K562 (cell line): ENCODE measurements at regions not wholly inside any gene's neighbourhood (a gene's known extent, or its start where the extent isn't known, plus 50 kb on each side); places are given as distances from the start of the nearest gene placed in this dataset.

Experiments
- ATAC-seq: fragments of 200-7000 bp; cut with Tn5 transposase; 3 replicates; pipeline ENCODE4 v1.9.1; 2020; ENCODE audit warnings: moderate library complexity
- BruUV-seq: library from RNA; stranded (reverse); fragments of 400-500 nt; replicated peaks from 2 replicates; lab custom pipeline; 2021; lab: Mats Ljungman, UMichigan
- CTCF ChIA-PET: fragments of 300-600 bp; formaldehyde crosslinking; extraction: SDS; loops from one replicate; lab custom pipeline; 2021; ENCODE audit warnings: low intra/inter-chr PET ratio; lab: Yijun Ruan, JAX
- POLR2A ChIA-PET: fragments of 300-600, 350-650 bp; sonication (Branson Sonifier 250); formaldehyde crosslinking; extraction: SDS; loops from one replicate; lab custom pipeline; 2021; ENCODE audit warnings: antibody characterized with exemption, inconsistent platforms; lab: Yijun Ruan, JAX
- DNase-seq, 4 experiments: peaks; one replicate each; pipeline versions ENCODE4 v3.0.0 to v3.0.0-alpha.2; 2011 to 2018; ENCODE audit warnings: low spot score in 3 of 4, mixed read lengths in 3 of 4; ENCODE audit errors: extremely low read depth in 1 of 4
- FAIRE-seq: peaks from 2 replicates; lab custom pipeline; 2011; peaks lifted over from hg19 to GRCh38; lab: Jason Lieb, UNC
- H2AFZ ChIP-seq: 2 replicates; pipeline ENCODE4 v1.6.0; 2011; ENCODE audit warnings: low read depth, low read length, control low read depth, inconsistent platforms
- H3K27ac ChIP-seq: fragments of 200-600 bp; 3 replicates; pipeline ENCODE4 v1.8.0; 2011; ENCODE audit warnings: low read depth, mild to moderate bottlenecking, control low read depth, inconsistent platforms, low read length, moderate library complexity, mixed read lengths; ENCODE audit errors: extremely low read depth
- H3K27me3 ChIP-seq, 2 experiments: fragments of 300-600 bp in 1 of 2; 2 replicates in 1 of 2; 3 replicates in 1 of 2; pipeline versions ENCODE4 v1.6.0 to v1.8.0; 2011; ENCODE audit warnings: inconsistent platforms in 2 of 2, low read length in 2 of 2, mild to moderate bottlenecking in 1 of 2, mixed read lengths in 1 of 2, moderate library complexity in 1 of 2; ENCODE audit not compliant: control insufficient read depth in 2 of 2, insufficient read depth in 2 of 2
- H3K36me3 ChIP-seq: fragments of 300-600 bp; 3 replicates; pipeline ENCODE4 v1.8.0; 2011; ENCODE audit warnings: mild to moderate bottlenecking, low read length, inconsistent platforms; ENCODE audit not compliant: control insufficient read depth, insufficient read depth
- H3K4me1 ChIP-seq, 2 experiments: fragments of 200-600 bp in 1 of 2; replicated peaks in 1 of 2; 2 replicates in 1 of 2; 3 replicates in 1 of 2; pipeline versions ENCODE4 v1.5.1 to v1.8.0; 2011; ENCODE audit warnings: inconsistent platforms in 2 of 2, low read length in 2 of 2, mild to moderate bottlenecking in 1 of 2, mixed read lengths in 1 of 2, moderate library complexity in 1 of 2; ENCODE audit not compliant: control insufficient read depth in 2 of 2, insufficient read depth in 2 of 2
- H3K4me2 ChIP-seq: 2 replicates; pipeline ENCODE4 v1.6.1; 2011; ENCODE audit warnings: low read length, control low read depth, inconsistent platforms, mixed read lengths; ENCODE audit not compliant: insufficient read depth
- H3K4me3 ChIP-seq: fragments of 200-600 bp; sonication (generic), shearing (Covaris generic); 2 replicates; pipeline ENCODE4 v1.5.1; 2016; ENCODE audit warnings: control low read depth, inconsistent platforms
- H3K79me2 ChIP-seq: fragments of 200-600 bp; 3 replicates; pipeline ENCODE4 v1.8.0; 2011; ENCODE audit warnings: low read length, inconsistent platforms; ENCODE audit not compliant: control insufficient read depth, insufficient read depth
- H3K9ac ChIP-seq, 2 experiments: 2 replicates each; pipeline versions ENCODE4 v1.6.0 to v1.6.1; 2011; ENCODE audit warnings: low read depth in 2 of 2, low read length in 2 of 2, control low read depth in 1 of 2, inconsistent platforms in 1 of 2, mild to moderate bottlenecking in 1 of 2, mixed read lengths in 1 of 2; ENCODE audit not compliant: insufficient read depth in 1 of 2
- H3K9me1 ChIP-seq: one replicate; pipeline ENCODE4 v1.6.0; 2011; ENCODE audit warnings: inconsistent platforms, mild to moderate bottlenecking, low read length, moderate library complexity; ENCODE audit not compliant: control insufficient read depth, insufficient read depth
- H3K9me3 ChIP-seq: replicated peaks from 2 replicates; pipeline ENCODE4 v1.5.1; 2011; ENCODE audit warnings: low read depth, low read length, inconsistent platforms; ENCODE audit not compliant: control insufficient read depth, insufficient read depth
- H4K20me1 ChIP-seq: replicated peaks from 2 replicates; pipeline ENCODE4 v1.6.1; 2011; ENCODE audit warnings: low read length, inconsistent platforms, mixed read lengths; ENCODE audit not compliant: control insufficient read depth, insufficient read depth
- CBFA2T2 ChIP-seq: fragments of 450-650 bp; conservative IDR thresholded peaks from 2 replicates; pipeline ENCODE4 v1.6.1; 2017; ENCODE audit warnings: mild to moderate bottlenecking
- CHCHD3 ChIP-seq: fragments of 250-450 bp; sonication (Bioruptor Pico); IDR thresholded peaks from 2 replicates; pipeline ENCODE4 v2.1.2; 2022; ENCODE audit warnings: mild to moderate bottlenecking
- ELF1 ChIP-seq: fragments of 200-800 bp; sonication (Bioruptor generic); IDR thresholded peaks from 2 replicates; pipeline ENCODE4 v1.6.1; 2016; ENCODE audit warnings: missing genetic modification characterization, missing compliant biosample characterization
- RAD21 ChIP-seq, 2 experiments: fragments of 250-450 bp in 1 of 2; fragments of 450-650 bp in 1 of 2; sonication (Bioruptor Pico) in 1 of 2; formaldehyde crosslinking in 1 of 2; IDR thresholded peaks in 1 of 2; conservative IDR thresholded peaks in 1 of 2; 2 replicates each; pipeline versions ENCODE4 v1.4.0 to v1.8.0; 2020 to 2022; ENCODE audit warnings: mild to moderate bottlenecking in 2 of 2, moderate library complexity in 1 of 2
- TCF7L2 ChIP-seq: fragments of 150-350 bp; IDR thresholded peaks from 2 replicates; pipeline ENCODE4 v1.6.1; 2016; ENCODE audit warnings: low read depth, mild to moderate bottlenecking, low read length, moderate library complexity
- ZNF347 ChIP-seq: fragments of 450-650 bp; formaldehyde crosslinking; IDR thresholded peaks from 2 replicates; pipeline ENCODE4 v1.4.0; 2020; ENCODE audit warnings: low read depth, mild to moderate bottlenecking, moderate library complexity
- ZNF431 ChIP-seq: sonication (generic); formaldehyde crosslinking; IDR thresholded peaks from 2 replicates; pipeline ENCODE4 v1.8.0; 2022; ENCODE audit warnings: mild to moderate bottlenecking, missing genetic modification reagents
- ZNF76 ChIP-seq: fragments of 250-450 bp; sonication (Bioruptor Pico); IDR thresholded peaks from 2 replicates; pipeline ENCODE4 v1.4.0; 2020; ENCODE audit warnings: mild to moderate bottlenecking, moderate library complexity, borderline replicate concordance
- ZSCAN29 ChIP-seq: fragments of 450-650 bp; IDR thresholded peaks from 2 replicates; pipeline ENCODE4 v1.6.1; 2017
- WGBS: fragments of 100-300 bp; shearing (Covaris generic); methylation state at CpG from one replicate; pipeline ENCODE4 v1.1.6; 2016; ENCODE audit warnings: low coverage, mixed read lengths; ENCODE audit not compliant: insufficient coverage; ENCODE audit errors: missing lambda C conversion rate; 5-methylcytosine and 5-hydroxymethylcytosine counted together
- in situ Hi-C: fragments of 300-500 bp; cut with MboI; formaldehyde crosslinking; loops from 4 replicates; pipeline ENCODE4 v1.15.0; 2018; ENCODE audit warnings: inconsistent platforms, mixed read lengths
- intact Hi-C: fragments of 100-400 bp; cut with micrococcal nuclease; formaldehyde crosslinking; loops from 2 replicates; pipeline ENCODE4 v1.14.2; 2022
- TF ChIP-seq, protein P1 (sequence below): fragments of 250-450 bp; sonication (Bioruptor Pico); IDR thresholded peaks from 2 replicates; pipeline ENCODE4 v1.9.0; 2021; ENCODE audit warnings: mild to moderate bottlenecking
- TF ChIP-seq, protein P2 (sequence below): IDR thresholded peaks from 2 replicates; pipeline ENCODE4 v1.6.1; 2012; ENCODE audit warnings: low read depth, low read length, improper control_type of control experiment, borderline replicate concordance
- TF ChIP-seq, protein P3 (sequence below): sonication (generic); formaldehyde crosslinking; IDR thresholded peaks from 2 replicates; pipeline ENCODE4 v1.8.0; 2022; ENCODE audit warnings: mild to moderate bottlenecking, missing genetic modification reagents

DNA sequence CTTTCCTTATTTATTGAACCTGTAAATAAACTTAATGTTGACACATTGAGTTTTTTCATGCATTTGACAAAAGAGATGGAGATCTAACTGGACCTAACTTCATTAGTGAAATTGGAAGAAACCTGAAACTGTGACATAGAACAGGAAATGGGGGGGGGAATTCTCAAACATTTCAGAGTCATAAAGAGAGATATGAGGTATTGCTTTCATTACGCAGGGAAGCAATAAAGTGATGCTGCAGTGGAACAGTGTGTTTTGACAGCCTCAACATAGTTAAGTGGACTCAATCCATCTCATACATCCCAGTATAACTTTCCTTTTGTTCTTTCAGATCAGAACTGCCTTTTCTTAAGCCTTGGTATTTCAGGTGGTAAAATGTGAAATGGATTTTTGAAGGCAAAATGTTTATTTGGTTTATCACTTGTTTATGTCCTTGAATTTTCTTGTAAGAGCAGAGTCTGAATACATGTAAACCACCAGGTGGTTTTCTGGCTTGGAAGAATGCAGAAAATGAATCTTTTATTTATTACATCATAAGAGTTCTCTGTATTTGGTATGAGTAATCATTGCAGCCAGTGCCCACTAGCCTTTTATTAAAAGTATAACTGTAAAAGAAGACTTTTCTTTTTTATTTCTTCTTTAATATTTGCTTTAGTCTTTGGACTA, 132.5 kb downstream of the ZNF326 start:
- Histone ChIP-seq H4K20me1 (no peaks in the 10 kb centered on the region), H3K4me2 (no peak overlapping the region), H3K9me1 (no peaks in the 10 kb centered on the region), H3K9ac (no peak overlapping the region), H3K4me3 (no peak overlapping the region), H2AFZ (no peak overlapping the region), H3K4me1 (no peaks in the 10 kb centered on the region), H3K9me3 (no peaks in the 10 kb centered on the region), H3K27me3 (0 out of 5 replicates have a peak, but pooled peaks cover 0 to 3% of the 10 kb centered on the region in 2 experiments), H3K79me2 (no peaks in the 10 kb centered on the region), H3K36me3 (no peaks in the 10 kb centered on the region), H3K27ac (no peak overlapping the region)
- CTCF ChIA-PET, result no interaction called here
- in situ Hi-C loops (no loop called here), intact Hi-C loops (no loop called here)
- DNase-seq (no peak), FAIRE-seq (no peak), ATAC-seq (no peak)
- BruUV-seq, result no TSS peak
- POLR2A ChIA-PET, result no interaction called here
- 0% methylated on average over 1 of the region's 1 CpG for WGBS
- TF ChIP-seq ZNF347 (CRISPR knock-in tag), result no peak

DNA sequence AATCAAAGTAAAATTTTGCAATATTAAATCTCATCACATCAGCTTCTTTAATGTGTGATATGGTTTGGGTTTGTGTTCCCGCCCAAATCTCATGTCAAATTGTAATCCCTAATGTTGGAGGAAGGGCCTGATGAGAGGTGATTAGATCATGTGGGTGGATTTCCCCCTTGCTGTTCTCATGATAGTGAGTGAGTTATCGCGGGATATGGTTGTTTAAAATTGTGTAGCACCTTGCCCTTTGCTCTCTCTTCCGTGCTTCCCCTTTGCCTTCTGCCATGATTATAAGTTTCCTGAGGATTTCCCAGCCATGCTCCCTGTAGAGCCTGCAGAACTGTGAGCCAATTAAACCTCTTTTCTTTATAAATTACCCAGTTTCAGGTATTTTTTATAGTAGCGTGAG, 131.9 kb downstream of the ZNF326 start:
- no peak overlapping the region for H3K9ac ChIP-seq
- ATAC-seq, result no peak

More for the DNA sequence above, 131.9 kb downstream of the ZNF326 start:
- no peak overlapping the region for H3K27ac ChIP-seq
- no peaks in the 10 kb centered on the region for H3K9me1 ChIP-seq
- WGBS, result 0% methylated on average over 5 of the region's 5 CpGs
- no peak overlapping the region for H2AFZ ChIP-seq
- in situ Hi-C loops, result no loop called here
- intact Hi-C loops, result no loop called here
- no peak overlapping the region for H3K4me2 ChIP-seq
- H3K36me3 ChIP-seq, result no peaks in the 10 kb centered on the region
- BruUV-seq, result no TSS peak
- no peaks in the 10 kb centered on the region for H3K9me3 ChIP-seq
- no peaks in the 10 kb centered on the region for H4K20me1 ChIP-seq
- H3K27me3 ChIP-seq, result 0 out of 5 replicates have a peak, but pooled peaks cover 0 to 3% of the 10 kb centered on the region in 2 experiments
- no peaks in the 10 kb centered on the region for H3K79me2 ChIP-seq
- DNase-seq (no peak), FAIRE-seq (no peak)
- CTCF ChIA-PET, result no interaction called here
- no peaks in the 10 kb centered on the region for H3K4me1 ChIP-seq
- no peak overlapping the region for H3K4me3 ChIP-seq
- POLR2A ChIA-PET, result interaction anchor here (1.0 kb wide), 1 partner anchor 10 kb away, joined by 3 read pairs; no protein-coding TSS in a partner anchor
- TF ChIP-seq RAD21 (CRISPR knock-in tag; conservative IDR thresholded peaks at IDR 0.05 in 1 of 2, IDR thresholded peaks at IDR 0.05 in 1 of 2) (no peak), CHCHD3 (CRISPR knock-in tag) (no peak), TCF7L2 (no peak), CBFA2T2 (no peak), ELF1 (no peak), ZSCAN29 (no peak), ZNF76 (CRISPR knock-in tag) (no peak), ZNF431 (CRISPR knock-in tag) (no peak)
- TF ChIP-seq, protein P1, sequence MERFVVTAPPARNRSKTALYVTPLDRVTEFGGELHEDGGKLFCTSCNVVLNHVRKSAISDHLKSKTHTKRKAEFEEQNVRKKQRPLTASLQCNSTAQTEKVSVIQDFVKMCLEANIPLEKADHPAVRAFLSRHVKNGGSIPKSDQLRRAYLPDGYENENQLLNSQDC (CRISPR knock-in tag), result no peak
- TF ChIP-seq, protein P2, sequence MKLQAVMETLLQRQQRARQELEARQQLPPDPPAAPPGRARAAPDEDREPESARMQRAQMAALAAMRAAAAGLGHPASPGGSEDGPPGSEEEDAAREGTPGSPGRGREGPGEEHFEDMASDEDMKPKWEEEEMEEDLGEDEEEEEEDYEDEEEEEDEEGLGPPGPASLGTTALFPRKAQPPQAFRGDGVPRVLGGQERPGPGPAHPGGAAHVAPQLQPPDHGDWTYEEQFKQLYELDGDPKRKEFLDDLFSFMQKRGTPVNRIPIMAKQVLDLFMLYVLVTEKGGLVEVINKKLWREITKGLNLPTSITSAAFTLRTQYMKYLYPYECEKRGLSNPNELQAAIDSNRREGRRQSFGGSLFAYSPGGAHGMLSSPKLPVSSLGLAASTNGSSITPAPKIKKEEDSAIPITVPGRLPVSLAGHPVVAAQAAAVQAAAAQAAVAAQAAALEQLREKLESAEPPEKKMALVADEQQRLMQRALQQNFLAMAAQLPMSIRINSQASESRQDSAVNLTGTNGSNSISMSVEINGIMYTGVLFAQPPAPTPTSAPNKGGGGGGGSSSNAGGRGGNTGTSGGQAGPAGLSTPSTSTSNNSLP, result no peak
- TF ChIP-seq, protein P3, sequence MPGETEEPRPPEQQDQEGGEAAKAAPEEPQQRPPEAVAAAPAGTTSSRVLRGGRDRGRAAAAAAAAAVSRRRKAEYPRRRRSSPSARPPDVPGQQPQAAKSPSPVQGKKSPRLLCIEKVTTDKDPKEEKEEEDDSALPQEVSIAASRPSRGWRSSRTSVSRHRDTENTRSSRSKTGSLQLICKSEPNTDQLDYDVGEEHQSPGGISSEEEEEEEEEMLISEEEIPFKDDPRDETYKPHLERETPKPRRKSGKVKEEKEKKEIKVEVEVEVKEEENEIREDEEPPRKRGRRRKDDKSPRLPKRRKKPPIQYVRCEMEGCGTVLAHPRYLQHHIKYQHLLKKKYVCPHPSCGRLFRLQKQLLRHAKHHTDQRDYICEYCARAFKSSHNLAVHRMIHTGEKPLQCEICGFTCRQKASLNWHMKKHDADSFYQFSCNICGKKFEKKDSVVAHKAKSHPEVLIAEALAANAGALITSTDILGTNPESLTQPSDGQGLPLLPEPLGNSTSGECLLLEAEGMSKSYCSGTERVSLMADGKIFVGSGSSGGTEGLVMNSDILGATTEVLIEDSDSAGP, result no peak
